GM19372 (cell line): ENCODE measurements at regions not wholly inside any gene's neighbourhood (a gene's known extent, or its start where the extent isn't known, plus 50 kb on each side); places are given as distances from the start of the nearest gene placed in this dataset.

ENCODE experiments used
- ATAC-seq: cut with Tn5 transposase; IDR thresholded peaks from one replicate; pipeline ENCODE4 v1.9.1; 2021; ENCODE audit warnings: mild to moderate bottlenecking, low read depth, moderate library complexity; ENCODE audit not compliant: unreplicated experiment

DNA sequence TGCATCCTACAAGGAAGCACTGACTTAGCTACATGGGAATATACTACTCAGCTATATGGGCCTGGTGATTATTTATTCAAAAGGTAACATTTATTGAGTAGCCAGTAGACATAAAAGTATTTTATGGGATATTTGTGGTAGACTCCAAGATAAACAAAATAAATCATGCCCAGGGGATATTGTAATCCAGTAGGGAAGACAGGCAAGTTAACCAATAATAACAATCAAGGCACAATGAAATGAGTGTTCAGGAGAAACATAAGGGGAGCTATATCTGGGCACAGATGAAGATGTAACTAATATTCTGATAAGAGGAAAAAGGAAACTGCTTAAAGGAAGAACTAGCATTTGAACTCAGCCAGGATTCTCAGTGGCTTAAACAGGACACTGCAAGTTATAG, 161.4 kb upstream of the MTNR1B start:
- ATAC-seq = no peak

GRCh38 chr11:92810423-92811064, 158.9 kb upstream of the MTNR1B start:
- no peak for ATAC-seq

DNA sequence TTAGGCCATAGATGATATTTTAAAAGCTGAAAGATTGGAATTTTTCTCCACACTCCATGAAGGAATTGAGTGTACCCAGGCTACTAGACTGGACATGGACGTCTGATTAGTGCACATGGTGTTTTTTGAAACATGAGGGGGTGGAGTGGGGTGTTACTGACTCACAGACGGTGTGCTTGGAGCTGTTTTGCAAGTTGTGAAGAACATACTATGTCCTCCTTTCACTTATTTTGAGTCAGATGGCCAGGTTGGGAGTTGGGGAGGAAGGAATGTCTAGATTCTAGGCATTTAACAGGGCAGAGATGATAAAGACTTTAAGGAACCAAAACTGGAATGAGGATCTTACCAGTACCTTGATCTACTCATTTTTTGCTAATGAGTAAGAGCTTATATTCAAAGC, 158.1 kb upstream of the MTNR1B start:
- no peak for ATAC-seq

GRCh38 chr11:92812841-92813240, 156.6 kb upstream of the MTNR1B start:
- ATAC-seq = no peak

- ATAC-seq = no peak
These were observed 149.6 kb upstream of the MTNR1B start for GRCh38 chr11:92819830-92820229.

GRCh38 chr11:92820860-92821259, 148.6 kb upstream of the MTNR1B start:
- ATAC-seq = no peak

DNA sequence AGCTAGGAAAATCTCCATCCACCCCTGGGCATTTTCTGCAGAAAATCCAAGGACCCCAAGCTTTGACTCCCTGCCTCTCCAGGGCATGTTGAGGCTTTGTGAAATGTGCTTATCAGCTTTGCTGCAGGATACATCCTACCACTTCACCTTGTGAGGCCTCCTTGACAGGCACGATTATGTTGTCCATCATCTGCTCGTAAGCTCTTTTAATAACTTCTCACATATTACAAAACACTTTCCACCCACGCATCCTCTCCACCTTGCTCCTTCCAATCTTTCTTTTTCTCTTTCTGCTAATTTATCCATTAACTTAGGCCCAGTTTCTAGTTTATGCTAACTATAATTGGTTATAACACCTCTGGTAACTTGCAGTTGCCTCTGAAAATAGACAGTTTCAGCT, 147.0 kb upstream of the MTNR1B start:
- no peak for ATAC-seq

- ATAC-seq = no peak
These were observed 143.3 kb upstream of the MTNR1B start for GRCh38 chr11:92826136-92826535.

DNA sequence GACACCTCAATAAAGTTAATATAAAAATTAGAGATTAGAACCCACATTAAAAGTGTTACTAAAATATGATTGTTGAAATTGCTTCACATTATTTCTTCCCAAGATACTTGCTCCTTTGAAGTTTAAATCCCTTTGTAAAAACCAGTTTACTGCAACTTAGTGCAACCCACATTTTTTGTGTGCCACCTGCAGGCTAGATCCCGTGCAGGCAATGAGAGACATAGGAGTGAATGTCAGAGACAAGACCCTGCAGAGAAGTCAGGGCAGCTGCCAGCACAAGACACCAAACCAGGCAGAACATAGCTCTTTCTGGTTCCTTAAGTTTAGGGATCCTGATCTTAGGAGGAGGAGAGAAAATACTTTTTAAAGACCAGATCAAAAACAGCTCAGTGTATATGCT, 142.8 kb upstream of the MTNR1B start:
- no peak for ATAC-seq

- ATAC-seq = no peak
These were observed 142.3 kb upstream of the MTNR1B start for GRCh38 chr11:92827132-92827531.

GRCh38 chr11:92828556-92828955, 140.9 kb upstream of the MTNR1B start:
- no peak for ATAC-seq

GRCh38 chr11:92829121-92829520, 140.3 kb upstream of the MTNR1B start:
- no peak for ATAC-seq

- no peak for ATAC-seq
These were observed 139.8 kb upstream of the MTNR1B start for GRCh38 chr11:92829671-92830070.

DNA sequence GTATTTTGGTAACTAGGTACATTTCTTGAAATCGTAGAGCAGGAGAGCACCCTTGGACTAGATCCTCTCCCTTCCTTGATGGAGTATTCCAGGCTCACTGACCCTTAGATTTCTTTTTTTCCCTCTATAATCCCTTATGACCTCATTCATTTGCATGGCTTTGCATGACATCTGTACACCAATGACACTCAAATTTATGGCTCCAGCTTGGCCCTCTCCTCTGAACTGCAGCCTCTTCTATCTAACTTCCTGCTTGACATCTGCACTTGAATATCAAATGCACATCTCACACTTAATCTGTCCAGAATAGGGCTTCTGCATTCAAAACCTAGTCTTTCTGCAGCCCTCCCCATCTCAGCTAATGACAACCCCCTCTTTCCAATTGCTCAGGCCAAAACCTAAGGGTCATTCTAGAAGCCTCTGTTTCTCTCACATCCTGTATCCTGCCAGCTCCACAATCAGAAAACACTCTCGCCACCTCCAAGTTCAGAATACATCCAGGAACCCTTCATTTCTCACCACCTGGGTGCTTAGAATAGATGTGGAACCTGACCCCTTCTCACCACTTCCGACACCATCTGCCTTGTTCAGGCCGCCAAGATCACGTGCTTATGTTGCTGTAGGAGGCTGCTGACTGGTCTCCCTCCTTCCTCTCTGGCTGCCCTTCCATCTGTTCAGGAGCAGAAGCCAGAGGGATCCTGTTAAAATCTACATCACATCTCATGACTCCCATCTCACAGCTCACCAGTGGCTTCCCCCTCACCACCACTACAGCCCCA, 138.9 kb upstream of the MTNR1B start:
- peak; percentile 76 for ATAC-seq

DNA sequence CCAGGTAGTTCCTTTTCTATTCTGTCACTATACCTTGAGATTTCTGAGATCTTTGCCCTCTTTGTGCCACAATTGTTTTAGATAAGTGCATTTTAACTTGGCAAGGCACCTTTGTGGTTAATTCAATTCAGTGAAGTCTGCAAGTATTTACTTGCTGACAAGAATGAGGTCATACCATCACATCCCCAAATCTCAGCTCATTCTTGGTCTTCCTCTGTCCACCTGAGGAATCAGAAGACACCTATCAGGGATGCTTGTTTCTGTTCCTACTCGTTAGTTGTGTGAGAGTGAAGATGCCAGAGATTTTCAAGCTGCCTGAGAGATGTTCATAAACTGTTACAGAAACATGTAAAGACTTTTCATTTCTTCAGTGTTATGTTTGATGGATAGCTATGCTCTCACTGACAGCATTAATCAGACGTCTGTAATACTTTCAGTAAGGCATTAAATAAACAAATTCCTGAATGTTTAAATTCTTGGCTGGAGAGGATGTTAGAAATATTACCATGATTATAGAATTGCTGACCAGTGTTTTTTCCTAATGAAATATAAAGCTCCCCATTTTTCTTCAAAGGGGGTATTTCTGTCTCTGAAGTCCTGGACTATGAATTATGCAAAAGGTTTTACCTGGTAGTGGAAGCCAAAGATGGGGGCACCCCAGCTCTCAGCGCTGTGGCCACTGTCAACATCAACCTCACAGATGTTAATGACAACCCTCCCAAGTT, 135.0 kb upstream of the MTNR1B start:
- ATAC-seq = no peak

GRCh38 chr11:92837595-92837994, 131.9 kb upstream of the MTNR1B start:
- ATAC-seq = no peak

- no peak for ATAC-seq
These were observed 130.6 kb upstream of the MTNR1B start for GRCh38 chr11:92838759-92839310.

- ATAC-seq = no peak
These were observed 130.0 kb upstream of the MTNR1B start for GRCh38 chr11:92839450-92839849.

DNA sequence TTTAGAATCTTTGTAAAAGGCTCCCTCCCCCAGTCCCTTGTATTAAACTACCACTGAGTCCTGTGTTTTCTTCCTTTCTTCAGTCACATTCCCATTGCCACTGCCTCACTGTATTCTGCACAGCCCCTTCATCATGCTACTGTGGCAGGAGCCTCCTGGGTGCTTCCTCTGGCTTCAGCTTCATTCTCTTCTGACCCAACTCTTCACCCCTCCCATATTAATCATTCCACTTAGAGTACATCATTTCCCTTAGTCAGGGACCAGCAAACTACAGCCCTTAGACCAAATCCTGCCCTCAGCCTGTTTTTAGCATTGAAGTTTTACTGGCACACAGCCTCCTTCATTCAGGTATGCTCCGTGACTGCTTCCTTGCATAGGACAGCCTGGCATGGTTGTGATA, 127.7 kb upstream of the MTNR1B start:
- ATAC-seq = no peak

DNA sequence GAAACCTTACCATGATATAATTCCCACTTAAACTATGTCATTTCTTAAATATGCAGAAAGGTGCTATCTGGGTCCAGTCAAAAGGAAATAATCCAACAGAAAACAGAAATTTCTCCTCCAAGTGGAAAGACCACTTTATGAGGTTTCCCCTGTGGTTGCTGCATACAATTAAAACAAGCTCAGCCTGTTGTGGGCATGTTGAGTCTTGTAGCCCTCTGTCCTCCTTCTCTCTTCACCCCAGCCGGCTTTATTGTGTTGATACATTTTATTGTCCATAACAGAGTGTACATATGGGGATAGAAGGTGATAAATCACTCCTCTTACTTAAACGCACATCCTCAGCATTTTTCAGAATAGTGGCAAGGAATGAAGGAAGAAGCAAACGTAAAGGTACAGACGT, 126.0 kb upstream of the MTNR1B start:
- ATAC-seq = no peak

- no peak for ATAC-seq
These were observed 125.3 kb upstream of the MTNR1B start for GRCh38 chr11:92844197-92844596.
